T-helper 2 cell (primary cell): ENCODE measurements at regions not wholly inside any gene's neighbourhood (a gene's known extent, or its start where the extent isn't known, plus 50 kb on each side); places are given as distances from the start of the nearest gene placed in this dataset.
"Not testable (repeated sequence)": the region's sequence is repeated elsewhere in the genome, so short reads cannot be mapped to it uniquely, and the experiment has no call there.

Experiments
- DNase-seq, 5 experiments: peaks; one replicate each; pipeline versions ENCODE4 v3.0.0 to v3.0.0-alpha.2; 2012 to 2022

- DNase-seq: not testable (repeated sequence)
These were observed 215.4 kb downstream of the TBC1D2B start for GRCh38 chr15:77861997-77862635.

GRCh38 chr15:77860071-77860691, 217.3 kb downstream of the TBC1D2B start:
- no peak for DNase-seq

GRCh38 chr15:77859491-77860060, 217.9 kb downstream of the TBC1D2B start:
- DNase-seq: no peak

- DNase-seq: no peak
These were observed 218.6 kb downstream of the TBC1D2B start for GRCh38 chr15:77858792-77859490.

GRCh38 chr15:77857419-77857818, 220.1 kb downstream of the TBC1D2B start:
- DNase-seq: no peak

GRCh38 chr15:77856705-77857346, 220.7 kb downstream of the TBC1D2B start:
- no peak for DNase-seq

- no peak for DNase-seq
These were observed 221.6 kb downstream of the TBC1D2B start for GRCh38 chr15:77855871-77856270.

- no peak for DNase-seq
These were observed 222.3 kb upstream of the LINGO1 start for GRCh38 chr15:77854980-77855379.

- no peak for DNase-seq
These were observed 221.2 kb upstream of the LINGO1 start for GRCh38 chr15:77853910-77854309.

- no peak for DNase-seq
These were observed 220.3 kb upstream of the LINGO1 start for GRCh38 chr15:77853008-77853328.

GRCh38 chr15:77852241-77853007, 219.7 kb upstream of the LINGO1 start:
- no peak for DNase-seq

- DNase-seq: no peak
These were observed 219.0 kb upstream of the LINGO1 start for GRCh38 chr15:77851691-77852090.

- DNase-seq: no peak
These were observed 218.4 kb upstream of the LINGO1 start for GRCh38 chr15:77851086-77851485.

- DNase-seq: no peak
These were observed 214.3 kb upstream of the LINGO1 start for GRCh38 chr15:77846986-77847385.

GRCh38 chr15:77846360-77846759, 213.6 kb upstream of the LINGO1 start:
- DNase-seq: no peak

GRCh38 chr15:77844798-77845446, 212.2 kb upstream of the LINGO1 start:
- DNase-seq: no peak

GRCh38 chr15:77843546-77843945, 210.8 kb upstream of the LINGO1 start:
- DNase-seq: no peak

GRCh38 chr15:77840991-77841775, 208.5 kb upstream of the LINGO1 start:
- DNase-seq: no peak

GRCh38 chr15:77839970-77840905, 207.5 kb upstream of the LINGO1 start:
- DNase-seq: no peak

GRCh38 chr15:77839456-77839855, 206.7 kb upstream of the LINGO1 start:
- no peak for DNase-seq
